Pancreas (tissue), 10 donors: ENCODE measurements at regions not wholly inside any gene's neighbourhood (a gene's known extent, or its start where the extent isn't known, plus 50 kb on each side); places are given as distances from the start of the nearest gene placed in this dataset.

Source experiments
- ATAC-seq, 4 donors: fragments of 200-7000 bp; cut with Tn5 transposase; one replicate each; pipeline versions ENCODE4 v1.8.0 to v1.9.1; 2020; ENCODE audit warnings: mild to moderate bottlenecking in 4 of 4, moderate library complexity in 4 of 4
- DNase-seq, 6 donors: peaks; one replicate each; pipeline ENCODE4 v3.0.0-alpha.2; 2020
- FAIRE-seq: peaks from 2 replicates; lab custom pipeline; 2012; peaks lifted over from hg19 to GRCh38; lab: Jason Lieb, UNC
- H3K27ac ChIP-seq, 4 donors: fragments of 200-600 bp; sonication (generic); 1 replicate in 3 of 4; 2 replicates in 1 of 4; pipeline versions ENCODE4 v1.5.0 to v1.8.0; 2020
- H3K27me3 ChIP-seq, 4 donors: fragments of 200-600 bp; one replicate each; pipeline ENCODE4 v1.8.0; 2021
- H3K36me3 ChIP-seq, 3 donors: fragments of 200-600 bp; sonication (generic) in 1 of 3; one replicate each; pipeline versions ENCODE4 v1.5.0 to v1.8.0; 2020 to 2021
- H3K4me1 ChIP-seq, 3 donors: fragments of 200-600 bp; one replicate each; pipeline ENCODE4 v1.8.0; 2021
- H3K4me3 ChIP-seq, 4 donors: fragments of 200-600 bp; sonication (generic) in 2 of 4; one replicate each; pipeline versions ENCODE4 v1.5.0 to v1.8.0; 2020 to 2021
- H3K9me3 ChIP-seq, 4 donors: fragments of 200-600 bp; one replicate each; pipeline ENCODE4 v1.8.0; 2021
- WGBS, 2 donors: extraction: QIAGEN DNeasy Blood & Tissue Kit; methylation state at CpG; one replicate each; pipeline ENCODE4 v1.1.7; 2013; 5-methylcytosine and 5-hydroxymethylcytosine counted together
- intact Hi-C, 3 donors: fragments of 100-400 bp; cut with DNase I; formaldehyde crosslinking; loops; one replicate each; pipeline versions ENCODE4 v1.11.1 to v1.14.2; 2022
- TF ChIP-seq, protein P1 (sequence below), 4 donors: fragments of 200-600 bp; sonication (generic) in 3 of 4; IDR thresholded peaks; one replicate each; pipeline versions ENCODE4 v1.5.0 to v1.8.0; 2021; ENCODE audit warnings: antibody characterized with exemption in 4 of 4
- donor health status: healthy with polysubstance abuse.
- donor health status: DM: no; HTN: no; CAD: no; lungs with moderate emphysema.
- donor health status: DM: no; HTN: no; CAD: no.
- donor health status: control.
- donor health status: control.
- donor health status: Bipolar disorder and iron deficiency.
- donor health status: DM: yes; HTN: yes; CAD: no.
- donor health status: DM: no; HTN: no; CAD: no.
- donor health status: DM: no; HTN: no; CAD: no.
- donor health status: DM: yes; HTN: yes; CAD: no.

DNA sequence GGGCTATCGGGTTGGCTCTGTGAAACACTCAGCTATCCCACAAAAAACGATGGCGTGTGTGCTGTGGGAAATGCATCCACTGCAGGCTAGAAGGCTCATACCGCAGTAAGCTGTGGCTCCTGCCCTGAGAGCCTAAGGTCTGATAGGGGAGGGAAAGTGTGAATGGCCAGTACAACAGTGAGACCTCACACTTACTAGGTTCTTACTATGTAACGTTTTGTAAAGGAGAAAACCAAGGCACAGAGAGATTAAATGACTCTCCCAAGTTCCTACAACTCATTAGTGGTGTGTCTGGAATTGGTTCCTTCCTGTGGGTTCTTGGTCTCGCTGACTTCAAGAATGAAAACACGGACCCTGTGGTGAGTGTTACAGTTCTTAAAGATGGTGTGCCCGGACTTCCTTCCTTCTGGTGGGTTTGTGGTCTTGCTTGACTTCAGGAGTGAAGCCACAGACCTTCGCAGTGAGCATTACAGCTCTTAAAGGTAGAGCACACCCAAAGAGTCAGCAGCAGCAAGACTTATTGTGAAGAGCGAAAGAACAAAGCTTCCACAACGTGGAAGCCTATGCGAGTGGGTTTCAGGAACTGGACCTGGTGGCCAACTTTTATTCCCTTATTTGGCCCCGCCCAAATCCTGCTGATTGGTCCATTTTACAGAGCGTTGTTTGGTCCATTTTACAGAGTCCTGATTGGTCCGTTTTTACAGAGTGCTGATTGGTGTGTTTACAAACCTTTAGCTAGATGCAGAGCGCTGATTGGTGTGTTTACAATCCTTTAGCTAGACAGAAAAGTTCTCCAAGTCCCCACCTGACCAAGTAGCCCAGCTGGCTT is 161.7 kb downstream of the POLR2M start:
- intact Hi-C loops: loop anchor here (5.0 to 10.0 kb wide), 4 partner anchors 197 to 309 kb away; partner anchors contain the start of gene ALDH1A2 (in 2 of the 3)
- FAIRE-seq: no peak

DNA sequence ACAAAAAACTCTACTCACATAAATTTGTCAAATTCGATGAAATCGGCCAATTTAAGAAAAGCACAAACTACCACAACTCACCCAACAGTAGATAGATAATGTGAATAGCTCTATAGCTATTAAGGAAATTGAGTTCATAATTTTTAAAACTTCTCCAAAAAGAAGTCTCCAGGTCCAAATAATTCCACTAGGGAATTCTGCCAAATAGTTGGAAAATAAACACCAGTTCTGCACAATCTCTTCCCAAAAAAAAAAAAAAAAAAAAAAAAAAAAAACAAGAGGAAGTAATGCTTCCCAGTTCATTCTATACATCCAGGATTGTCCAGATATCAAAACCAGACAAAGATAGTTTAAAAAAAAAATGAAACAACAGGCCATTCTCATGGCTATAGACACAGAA is 164.2 kb downstream of the POLR2M start:
- intact Hi-C loops: no loop called here
- Histone ChIP-seq H3K9me3 (no peaks in the 10 kb centered on the region), H3K4me1 (no peaks in the 10 kb centered on the region), H3K27me3 (no peaks in the 10 kb centered on the region), H3K27ac (no peak overlapping the region), H3K4me3 (no peak overlapping the region), H3K36me3 (no peaks in the 10 kb centered on the region)
- DNase-seq (no peak), FAIRE-seq (no peak), ATAC-seq (no peak)
- 83 to 94% methylated on average over 2 of the region's 2 CpGs for WGBS, 2 donors
- TF ChIP-seq, protein P1, sequence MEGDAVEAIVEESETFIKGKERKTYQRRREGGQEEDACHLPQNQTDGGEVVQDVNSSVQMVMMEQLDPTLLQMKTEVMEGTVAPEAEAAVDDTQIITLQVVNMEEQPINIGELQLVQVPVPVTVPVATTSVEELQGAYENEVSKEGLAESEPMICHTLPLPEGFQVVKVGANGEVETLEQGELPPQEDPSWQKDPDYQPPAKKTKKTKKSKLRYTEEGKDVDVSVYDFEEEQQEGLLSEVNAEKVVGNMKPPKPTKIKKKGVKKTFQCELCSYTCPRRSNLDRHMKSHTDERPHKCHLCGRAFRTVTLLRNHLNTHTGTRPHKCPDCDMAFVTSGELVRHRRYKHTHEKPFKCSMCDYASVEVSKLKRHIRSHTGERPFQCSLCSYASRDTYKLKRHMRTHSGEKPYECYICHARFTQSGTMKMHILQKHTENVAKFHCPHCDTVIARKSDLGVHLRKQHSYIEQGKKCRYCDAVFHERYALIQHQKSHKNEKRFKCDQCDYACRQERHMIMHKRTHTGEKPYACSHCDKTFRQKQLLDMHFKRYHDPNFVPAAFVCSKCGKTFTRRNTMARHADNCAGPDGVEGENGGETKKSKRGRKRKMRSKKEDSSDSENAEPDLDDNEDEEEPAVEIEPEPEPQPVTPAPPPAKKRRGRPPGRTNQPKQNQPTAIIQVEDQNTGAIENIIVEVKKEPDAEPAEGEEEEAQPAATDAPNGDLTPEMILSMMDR (IDR thresholded peaks at IDR 0.05): no peak

More for the DNA sequence above, 161.7 kb downstream of the POLR2M start:
- H3K4me3 ChIP-seq: no peak overlapping the region
- no peaks in the 10 kb centered on the region for H3K36me3 ChIP-seq
- ATAC-seq (no peak), DNase-seq (no peak)
- WGBS, 2 donors: 72 to 78% methylated on average over 16 of the region's 16 CpGs
- H3K4me1 ChIP-seq: no peaks in the 10 kb centered on the region
- no peaks in the 10 kb centered on the region for H3K27me3 ChIP-seq
- no peaks in the 10 kb centered on the region for H3K9me3 ChIP-seq
- TF ChIP-seq, protein P1 (IDR thresholded peaks at IDR 0.05): no peak
- no peak overlapping the region for H3K27ac ChIP-seq

DNA sequence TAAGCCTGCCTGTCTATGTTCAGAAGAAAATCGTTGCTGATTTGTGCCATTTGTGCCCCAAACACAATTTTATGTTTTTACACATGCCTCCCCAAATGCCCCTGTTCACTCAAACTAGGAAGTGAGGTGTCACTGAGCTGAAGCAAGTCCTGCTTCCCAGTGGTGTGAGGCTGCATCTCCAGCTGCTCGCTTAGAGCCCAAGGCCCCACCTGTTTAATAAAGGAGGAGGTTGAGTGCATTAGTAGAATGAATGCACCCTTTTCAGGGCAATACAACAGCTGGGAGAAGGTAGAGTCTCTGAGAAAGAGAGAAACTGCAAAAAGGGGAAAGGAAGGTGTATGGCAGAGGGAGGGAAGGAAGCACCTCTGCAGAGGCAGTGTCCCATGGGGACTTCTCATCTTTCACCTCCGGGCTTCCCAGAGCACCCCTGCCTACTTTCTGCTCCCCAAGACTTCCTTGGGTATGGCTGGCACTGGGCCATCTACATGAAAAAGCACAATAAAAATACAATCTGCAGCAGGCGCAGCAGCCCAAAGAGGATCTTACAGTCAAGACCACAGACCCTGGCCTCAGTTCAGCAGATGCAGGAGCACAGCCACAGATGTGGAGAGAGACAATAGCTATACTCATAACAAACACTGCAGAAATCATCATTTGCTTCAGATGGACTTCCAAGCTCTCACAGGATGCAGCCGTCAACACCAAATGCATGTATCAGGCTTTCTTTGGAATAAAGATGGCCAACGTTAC is 165.9 kb downstream of the POLR2M start:
- FAIRE-seq: no peak
- 61 to 69% methylated on average over 6 of the region's 6 CpGs for WGBS, 2 donors
- ATAC-seq: no peak

DNA sequence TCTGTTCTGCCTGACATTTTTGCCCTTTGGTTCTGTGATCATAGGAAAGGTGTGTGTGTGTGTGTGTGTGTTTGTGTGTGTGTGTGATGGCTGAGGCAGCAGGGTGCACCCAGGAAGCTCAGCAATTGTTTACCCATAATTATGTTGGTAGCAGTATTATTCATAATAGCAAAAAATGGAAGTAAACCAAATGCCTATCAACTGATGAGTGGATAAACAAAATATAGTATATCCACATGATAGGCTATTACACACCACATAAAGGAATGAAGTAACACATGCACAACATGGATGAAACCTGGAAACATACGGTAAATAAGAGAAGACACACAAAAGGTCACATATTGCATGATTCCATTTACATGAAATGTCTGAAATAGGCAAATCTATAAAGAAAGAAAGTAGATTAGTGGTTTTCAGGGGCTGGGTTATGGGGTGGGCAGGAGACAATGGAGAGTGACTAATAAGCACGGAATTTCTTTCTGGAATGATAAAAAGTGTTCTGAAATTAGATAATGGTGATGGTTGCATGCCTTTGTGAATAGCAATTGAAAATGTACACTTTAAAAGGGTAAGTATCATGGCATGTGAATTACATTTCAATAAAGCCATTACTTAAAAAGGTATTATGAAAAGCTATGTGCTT is 167.2 kb downstream of the POLR2M start:
- no peaks in the 10 kb centered on the region for H3K4me1 ChIP-seq
- intact Hi-C loops: no loop called here
- H3K36me3 ChIP-seq: no peaks in the 10 kb centered on the region
- H3K4me3 ChIP-seq: no peak overlapping the region
- ATAC-seq: no peak
- FAIRE-seq: no peak
- TF ChIP-seq, protein P1 (IDR thresholded peaks at IDR 0.05): no peak
- no peaks in the 10 kb centered on the region for H3K27me3 ChIP-seq
- H3K27ac ChIP-seq: no peak overlapping the region
- no peaks in the 10 kb centered on the region for H3K9me3 ChIP-seq
- whole genome bisulfite sequencing, 2 donors: 65 to 81% methylated on average over 2 of the region's 2 CpGs
- DNase-seq: no peak

More for the DNA sequence above, 165.9 kb downstream of the POLR2M start:
- H3K9me3 ChIP-seq: no peaks in the 10 kb centered on the region
- H3K4me3 ChIP-seq: no peak overlapping the region
- DNase-seq: no peak
- H3K27ac ChIP-seq: no peak overlapping the region
- TF ChIP-seq, protein P1 (IDR thresholded peaks at IDR 0.05): no peak
- intact Hi-C loops: no loop called here
- no peaks in the 10 kb centered on the region for H3K36me3 ChIP-seq
- no peaks in the 10 kb centered on the region for H3K4me1 ChIP-seq
- no peaks in the 10 kb centered on the region for H3K27me3 ChIP-seq
